ENCODE measurements at regions not wholly inside any gene's neighbourhood (a gene's known extent, or its start where the extent isn't known, plus 50 kb on each side); places are given as distances from the start of the nearest gene placed in this dataset.

DNA sequence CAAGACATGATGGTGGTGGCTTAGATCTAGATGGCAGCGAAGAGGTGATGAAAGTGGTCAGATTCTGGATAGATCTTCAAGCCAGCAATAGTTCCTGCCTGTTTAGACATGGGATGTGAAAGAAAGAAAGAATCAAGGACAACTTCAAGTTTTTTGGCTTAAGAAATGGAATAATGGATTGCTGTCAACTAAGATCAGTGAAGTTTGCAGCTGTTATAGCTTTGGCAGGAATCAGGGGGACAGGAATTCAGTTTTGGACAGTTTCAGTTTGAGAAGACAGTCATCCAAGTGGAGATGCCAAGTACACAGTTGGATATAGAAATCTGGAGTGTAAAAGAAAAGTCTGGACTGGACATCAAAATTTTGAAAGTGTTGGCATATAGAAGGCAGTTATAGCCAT lies 283.7 kb upstream of the PKDCC start:
- Histone ChIP-seq H3K4me1 (no peaks in the 10 kb centered on the region), H3K4me3 (no peak overlapping the region), H3K27me3 (peaks cover 0 to 2% (median 0%) of the 10 kb centered on the region in 4 donors), H3K36me3 (no peaks in the 10 kb centered on the region), H3K27ac (no peak overlapping the region), H3K9me3 (no peaks in the 10 kb centered on the region)
- intact Hi-C loops (cut with DNase I), result no loop called here
- no peak for TF ChIP-seq POLR2A (IDR thresholded peaks at IDR 0.05)
- TF ChIP-seq, protein P1, sequence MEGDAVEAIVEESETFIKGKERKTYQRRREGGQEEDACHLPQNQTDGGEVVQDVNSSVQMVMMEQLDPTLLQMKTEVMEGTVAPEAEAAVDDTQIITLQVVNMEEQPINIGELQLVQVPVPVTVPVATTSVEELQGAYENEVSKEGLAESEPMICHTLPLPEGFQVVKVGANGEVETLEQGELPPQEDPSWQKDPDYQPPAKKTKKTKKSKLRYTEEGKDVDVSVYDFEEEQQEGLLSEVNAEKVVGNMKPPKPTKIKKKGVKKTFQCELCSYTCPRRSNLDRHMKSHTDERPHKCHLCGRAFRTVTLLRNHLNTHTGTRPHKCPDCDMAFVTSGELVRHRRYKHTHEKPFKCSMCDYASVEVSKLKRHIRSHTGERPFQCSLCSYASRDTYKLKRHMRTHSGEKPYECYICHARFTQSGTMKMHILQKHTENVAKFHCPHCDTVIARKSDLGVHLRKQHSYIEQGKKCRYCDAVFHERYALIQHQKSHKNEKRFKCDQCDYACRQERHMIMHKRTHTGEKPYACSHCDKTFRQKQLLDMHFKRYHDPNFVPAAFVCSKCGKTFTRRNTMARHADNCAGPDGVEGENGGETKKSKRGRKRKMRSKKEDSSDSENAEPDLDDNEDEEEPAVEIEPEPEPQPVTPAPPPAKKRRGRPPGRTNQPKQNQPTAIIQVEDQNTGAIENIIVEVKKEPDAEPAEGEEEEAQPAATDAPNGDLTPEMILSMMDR (IDR thresholded peaks at IDR 0.05), result no peak
- WGBS, 2 donors, result 75 to 81% methylated on average over 1 of the region's 1 CpG
- DNase-seq, result no peak

DNA sequence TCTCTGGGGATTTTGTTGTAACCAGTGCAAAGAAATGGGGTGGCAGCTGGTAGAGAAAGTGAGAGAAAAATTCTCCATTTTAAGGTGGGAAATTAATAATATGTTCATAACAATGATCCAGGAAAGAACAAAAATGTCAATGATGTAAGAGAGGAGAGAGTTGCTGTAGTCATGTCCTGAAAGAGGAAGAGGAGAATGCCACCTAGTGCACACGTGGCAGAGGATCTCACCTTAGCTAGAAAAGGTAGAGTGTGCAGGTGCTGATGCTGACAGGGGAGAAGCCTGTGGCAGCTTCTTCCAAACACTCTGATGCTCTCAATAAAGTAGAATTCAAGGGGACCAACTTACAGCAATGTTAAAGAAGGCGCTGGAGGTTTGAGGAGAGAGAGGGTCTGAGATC lies 282.9 kb upstream of the PKDCC start:
- WGBS, 2 donors, result 64 to 76% methylated on average over 2 of the region's 2 CpGs
- DNase-seq, result no peak
- H3K27me3 ChIP-seq, result peaks cover 0 to 4% (median 0%) of the 10 kb centered on the region in 4 donors
- H3K9me3 ChIP-seq, result no peaks in the 10 kb centered on the region
- no peaks in the 10 kb centered on the region for H3K4me1 ChIP-seq
- intact Hi-C loops (cut with DNase I), result no loop called here
- H3K27ac ChIP-seq, result no peak overlapping the region
- H3K36me3 ChIP-seq, result no peaks in the 10 kb centered on the region
- TF ChIP-seq, protein P1 (IDR thresholded peaks at IDR 0.05), result no peak
- no peak for TF ChIP-seq POLR2A (IDR thresholded peaks at IDR 0.05)
- no peak overlapping the region for H3K4me3 ChIP-seq

DNA sequence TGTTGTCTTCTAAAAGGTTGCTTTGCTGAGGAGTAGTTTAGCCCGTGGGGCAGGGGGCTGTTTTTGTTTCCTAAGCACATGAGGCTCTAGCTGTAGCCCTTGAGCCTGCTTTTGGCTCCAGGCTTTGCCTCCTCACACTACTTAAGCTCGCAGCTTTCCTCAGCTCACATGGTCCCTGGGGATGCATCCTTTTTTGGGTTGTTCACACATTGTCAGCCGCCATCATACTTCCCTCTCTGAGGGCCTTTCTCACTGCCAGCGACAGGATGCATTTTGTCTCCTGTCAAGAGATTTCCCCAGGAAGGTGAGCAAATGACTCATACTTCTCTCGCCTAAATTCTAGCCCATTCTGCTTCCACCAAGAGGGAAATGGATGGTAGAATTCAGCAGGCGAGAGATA lies 279.5 kb upstream of the PKDCC start:
- H3K36me3 ChIP-seq, result no peaks in the 10 kb centered on the region
- H3K27ac ChIP-seq, result no peak overlapping the region
- no peaks in the 10 kb centered on the region for H3K4me1 ChIP-seq
- TF ChIP-seq POLR2A (IDR thresholded peaks at IDR 0.05), result no peak
- TF ChIP-seq, protein P1 (IDR thresholded peaks at IDR 0.05), result no peak
- 57 to 73% methylated on average over 2 to 5 of the region's 6 CpGs for WGBS, 2 donors
- H3K27me3 ChIP-seq, result peaks cover 0 to 4% (median 0%) of the 10 kb centered on the region in 4 donors
- intact Hi-C loops (cut with DNase I), result no loop called here
- H3K4me3 ChIP-seq, result no peak overlapping the region
- DNase-seq, result no peak
- H3K9me3 ChIP-seq, result no peaks in the 10 kb centered on the region

DNA sequence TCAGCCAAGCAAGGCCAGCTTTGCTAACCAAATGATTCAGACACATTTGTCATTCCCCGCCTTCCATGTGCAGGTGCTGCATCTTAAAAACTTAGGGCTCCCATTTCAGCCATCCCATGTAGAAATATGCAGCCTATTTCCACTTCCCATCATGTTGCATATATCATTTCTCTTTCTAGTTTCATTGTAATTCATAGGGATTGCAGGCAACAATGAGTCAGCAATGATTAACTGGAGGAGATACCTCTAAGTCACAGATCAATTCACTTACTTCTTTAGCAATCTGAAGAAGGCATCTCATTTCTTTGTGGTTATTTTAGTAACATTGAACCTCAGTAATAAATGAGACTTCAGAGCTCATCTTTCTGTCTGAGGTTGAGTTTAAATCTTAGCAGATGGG lies 276.1 kb upstream of the PKDCC start:
- no peak for TF ChIP-seq POLR2A (IDR thresholded peaks at IDR 0.05)
- H3K36me3 ChIP-seq, result no peaks in the 10 kb centered on the region
- intact Hi-C loops (cut with DNase I), result no loop called here
- H3K27ac ChIP-seq, result no peak overlapping the region
- H3K27me3 ChIP-seq, result peaks cover 0 to 4% (median 0%) of the 10 kb centered on the region in 4 donors
- no peak for DNase-seq
- H3K9me3 ChIP-seq, result no peaks in the 10 kb centered on the region
- 92 to 94% methylated on average over 1 of the region's 1 CpG for WGBS, 2 donors
- H3K4me1 ChIP-seq, result no peaks in the 10 kb centered on the region
- no peak overlapping the region for H3K4me3 ChIP-seq

DNA sequence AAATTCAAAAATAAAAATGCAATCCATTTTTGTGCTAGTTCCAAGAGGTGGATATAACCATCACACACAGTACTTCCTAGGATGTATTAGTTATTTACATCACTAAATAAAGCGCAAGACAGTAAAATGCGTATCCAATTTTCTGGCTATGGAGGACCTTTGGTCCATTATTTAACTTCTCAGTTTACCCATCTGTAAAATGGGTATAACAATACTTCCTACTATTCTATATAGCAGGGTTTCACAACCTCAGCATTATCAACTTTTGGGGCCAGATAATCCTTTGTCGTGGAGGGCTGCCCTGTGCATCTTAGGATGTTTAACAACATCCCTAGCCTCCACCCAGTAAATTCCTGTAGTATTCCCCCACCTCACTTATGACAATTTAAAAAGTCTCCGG lies 275.1 kb upstream of the PKDCC start:
- DNase-seq, result no peak
- peaks cover 0 to 4% (median 0%) of the 10 kb centered on the region in 4 donors for H3K27me3 ChIP-seq
- H3K9me3 ChIP-seq, result no peaks in the 10 kb centered on the region
- no peak overlapping the region for H3K4me3 ChIP-seq
- no peaks in the 10 kb centered on the region for H3K4me1 ChIP-seq
- no peaks in the 10 kb centered on the region for H3K36me3 ChIP-seq
- intact Hi-C loops (cut with DNase I), result no loop called here
- WGBS, 2 donors, result 87 to 90% methylated on average over 4 of the region's 4 CpGs
- no peak overlapping the region for H3K27ac ChIP-seq
- no peak for TF ChIP-seq POLR2A (IDR thresholded peaks at IDR 0.05)
- TF ChIP-seq, protein P1 (IDR thresholded peaks at IDR 0.05), result no peak

DNA sequence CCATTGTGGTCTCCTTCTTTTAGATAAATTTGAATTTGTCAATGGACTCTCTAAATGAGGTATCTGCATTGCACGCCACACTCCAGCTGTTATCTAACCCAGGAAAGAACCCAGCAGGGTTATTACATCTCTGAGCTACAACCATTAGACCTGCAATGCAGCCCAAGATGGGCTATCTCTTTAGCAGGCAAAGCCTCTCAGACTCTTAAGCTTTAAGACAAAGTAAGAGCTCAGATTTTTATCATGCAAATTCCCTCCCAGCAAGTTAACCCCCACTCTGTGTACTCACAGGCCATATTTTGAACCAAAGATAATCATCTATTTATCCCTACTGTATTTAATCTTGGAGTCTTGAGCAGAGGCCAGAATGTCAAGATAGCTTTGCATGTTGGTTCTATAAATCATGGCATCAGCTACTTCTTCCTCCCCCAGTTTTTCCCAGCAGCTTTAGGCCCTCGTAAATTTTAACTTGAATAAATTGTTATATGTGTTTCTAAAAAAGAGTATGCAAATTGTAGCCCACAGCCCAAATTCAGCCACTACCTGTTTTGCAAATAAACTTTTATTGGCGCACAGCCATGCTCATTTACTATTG lies 273.7 kb upstream of the PKDCC start:
- no peak overlapping the region for H3K27ac ChIP-seq
- no peaks in the 10 kb centered on the region for H3K4me1 ChIP-seq
- no peak for DNase-seq
- TF ChIP-seq POLR2A (IDR thresholded peaks at IDR 0.05), result no peak
- TF ChIP-seq, protein P1 (IDR thresholded peaks at IDR 0.05), result no peak
- peaks cover 0 to 2% (median 0%) of the 10 kb centered on the region in 4 donors for H3K27me3 ChIP-seq
- H3K4me3 ChIP-seq, result no peak overlapping the region
- no peaks in the 10 kb centered on the region for H3K9me3 ChIP-seq
- H3K36me3 ChIP-seq, result no peaks in the 10 kb centered on the region
- intact Hi-C loops (cut with DNase I), result no loop called here
- WGBS, 2 donors, result 44 to 80% methylated on average over 3 of the region's 3 CpGs

Data from esophagus squamous epithelium (tissue), 5 donors.